Ovary (tissue), 3 donors: ENCODE measurements at regions not wholly inside any gene's neighbourhood (a gene's known extent, or its start where the extent isn't known, plus 50 kb on each side); places are given as distances from the start of the nearest gene placed in this dataset.

Source experiments
- CTCF ChIP-seq, 3 donors: fragments of 450-650 bp in 2 of 3; fragments of 200-600 bp in 1 of 3; IDR thresholded peaks; one replicate each; pipeline versions ENCODE4 v1.5.1 to v1.8.0; 2016 to 2022; ENCODE audit warnings: antibody characterized with exemption in 3 of 3, mild to moderate bottlenecking in 1 of 3
- EP300 ChIP-seq: sonication (generic); formaldehyde crosslinking; IDR thresholded peaks from one replicate; pipeline ENCODE4 v1.6.1; 2017; ENCODE audit warnings: antibody characterized with exemption
- POLR2A ChIP-seq: fragments of 450-650 bp; IDR thresholded peaks from one replicate; pipeline ENCODE4 v1.6.1; 2017; ENCODE audit warnings: antibody characterized with exemption, mild to moderate bottlenecking, moderate library complexity
- donor health status: DM: no; HTN: no; CAD: no.

- no peak for TF ChIP-seq CTCF (IDR thresholded peaks at IDR 0.05)
- no peak for TF ChIP-seq POLR2A
- TF ChIP-seq EP300 = no peak
Observed at GRCh38 chr21:38911484-38912101, 105.9 kb downstream of the ETS2 start.
